Effector memory CD8-positive, alpha-beta T cell (primary cell): ENCODE measurements at regions not wholly inside any gene's neighbourhood (a gene's known extent, or its start where the extent isn't known, plus 50 kb on each side); places are given as distances from the start of the nearest gene placed in this dataset.

Source experiments
- ATAC-seq: fragments of 150-1000 bp; cut with Tn5 transposase; replicated peaks from 2 replicates; pipeline ENCODE4 v1.10.0; 2021; ENCODE audit warnings: mild to moderate bottlenecking, moderate library complexity
- DNase-seq, 3 experiments: peaks; one replicate each; pipeline ENCODE4 v3.0.0; 2021
- H3K27ac Mint-ChIP-seq, 2 donors: one replicate each; pipeline ENCODE4 v1.8.0; 2022; ENCODE audit warnings: mild to moderate bottlenecking in 2 of 2, mixed read lengths in 2 of 2, moderate library complexity in 2 of 2
- H3K27me3 Mint-ChIP-seq, 2 donors: one replicate each; pipeline ENCODE4 v1.8.0; 2022; ENCODE audit warnings: mixed read lengths in 2 of 2
- H3K36me3 Mint-ChIP-seq: one replicate; pipeline ENCODE4 v1.8.0; 2022; ENCODE audit warnings: mild to moderate bottlenecking, moderate library complexity, mixed read lengths; ENCODE audit not compliant: insufficient read depth
- H3K4me1 Mint-ChIP-seq, 2 donors: one replicate each; pipeline ENCODE4 v1.8.0; 2022; ENCODE audit warnings: low read depth in 2 of 2, mixed read lengths in 2 of 2
- H3K4me3 Mint-ChIP-seq, 2 donors: one replicate each; pipeline ENCODE4 v1.8.0; 2022; ENCODE audit warnings: mild to moderate bottlenecking in 2 of 2, mixed read lengths in 2 of 2, moderate library complexity in 2 of 2
- H3K9me3 Mint-ChIP-seq, 2 donors: one replicate each; pipeline ENCODE4 v1.8.0; 2022; ENCODE audit warnings: mixed read lengths in 2 of 2

DNA sequence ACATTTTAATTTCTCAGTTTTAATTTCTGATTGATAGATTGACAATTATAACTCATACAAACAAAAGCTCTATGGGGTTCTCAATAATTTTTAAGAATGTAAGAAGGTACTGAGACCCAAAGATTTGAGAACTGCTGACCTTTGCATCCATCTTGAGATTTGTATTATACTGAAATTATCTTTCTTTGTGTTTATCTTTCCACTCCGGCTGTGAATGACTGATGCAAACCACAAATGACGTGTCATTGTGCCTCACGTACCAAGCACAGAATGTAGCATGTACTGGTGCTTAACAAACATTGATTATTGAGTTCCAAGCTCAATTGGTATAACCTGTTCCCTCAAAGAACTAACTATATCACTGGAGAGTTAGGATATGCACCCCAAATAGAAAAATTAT is 152.1 kb upstream of the SMLR1 start:
- Mint-ChIP-seq H3K4me1 (peaks cover 4 to 9% of the 10 kb centered on the region in 2 donors), H3K27me3 (no peaks in the 10 kb centered on the region), H3K9me3 (no peaks in the 10 kb centered on the region), H3K4me3 (no peak overlapping the region), H3K36me3 (no peaks in the 10 kb centered on the region), H3K27ac (no peak overlapping the region)
- peak; percentile 49 for ATAC-seq
- DNase-seq, result no peak

DNA sequence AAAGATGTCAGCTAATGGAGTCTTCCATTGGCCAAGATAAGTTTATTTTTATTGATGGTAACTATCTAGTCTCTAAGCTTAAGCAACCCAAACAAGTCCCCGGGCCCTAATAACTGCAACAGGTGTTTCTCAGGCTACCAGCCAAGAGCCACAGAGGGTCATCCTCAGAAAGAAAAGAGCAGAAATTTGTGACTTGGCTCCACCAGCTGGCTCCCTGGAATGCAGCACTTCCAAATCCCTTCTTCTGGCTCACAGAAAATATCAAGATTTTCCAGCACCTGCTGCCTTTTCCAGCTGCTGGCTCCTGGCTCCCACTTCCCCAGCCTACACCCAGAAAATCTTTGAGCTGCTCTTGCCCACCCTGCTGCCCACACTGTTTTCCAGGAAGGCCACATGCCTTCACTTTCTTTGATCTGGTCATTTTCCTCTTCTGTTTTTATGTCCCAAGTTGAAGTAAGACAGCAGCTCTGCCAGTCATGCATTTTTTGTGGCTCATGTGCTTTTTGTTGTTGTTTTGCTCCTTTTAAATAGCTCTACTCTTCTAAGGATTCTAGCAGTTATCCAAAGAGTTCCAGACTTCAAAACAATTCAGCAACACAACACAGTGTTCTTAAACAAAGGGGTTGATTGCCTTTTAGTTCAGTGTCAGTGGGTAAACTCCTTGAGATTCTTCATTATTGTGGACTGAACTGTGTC is 151.0 kb upstream of the SMLR1 start:
- ATAC-seq (no peak), DNase-seq (no peak)
- Mint-ChIP-seq H3K4me3 (no peak overlapping the region), H3K27me3 (no peaks in the 10 kb centered on the region), H3K4me1 (peaks cover 4 to 9% of the 10 kb centered on the region in 2 donors), H3K9me3 (no peaks in the 10 kb centered on the region), H3K36me3 (no peaks in the 10 kb centered on the region), H3K27ac (no peak overlapping the region)

DNA sequence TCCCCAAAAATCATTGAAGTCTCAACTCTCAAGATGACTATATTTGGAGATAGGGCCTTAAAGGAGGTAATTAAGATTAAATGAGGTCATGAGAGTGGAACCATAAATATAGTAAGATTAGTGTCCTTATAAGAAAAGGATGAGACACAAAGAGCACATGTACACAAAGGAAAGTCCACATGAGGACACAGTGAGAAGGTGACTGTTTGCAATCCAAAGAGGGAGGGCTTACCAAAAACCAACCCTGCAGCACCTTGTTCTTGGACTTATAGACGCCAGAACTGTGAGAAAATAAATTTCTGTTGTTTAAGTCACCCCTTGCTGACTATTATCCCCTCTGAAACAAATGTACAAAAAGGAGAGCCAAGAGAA is 150.4 kb upstream of the SMLR1 start:
- H3K27ac Mint-ChIP-seq, result no peak overlapping the region
- DNase-seq (no peak), ATAC-seq (no peak)
- H3K9me3 Mint-ChIP-seq, result no peaks in the 10 kb centered on the region
- H3K4me3 Mint-ChIP-seq, result no peak overlapping the region
- H3K27me3 Mint-ChIP-seq, result no peaks in the 10 kb centered on the region
- H3K36me3 Mint-ChIP-seq, result no peaks in the 10 kb centered on the region
- H3K4me1 Mint-ChIP-seq, result peaks cover 4 to 9% of the 10 kb centered on the region in 2 donors

DNA sequence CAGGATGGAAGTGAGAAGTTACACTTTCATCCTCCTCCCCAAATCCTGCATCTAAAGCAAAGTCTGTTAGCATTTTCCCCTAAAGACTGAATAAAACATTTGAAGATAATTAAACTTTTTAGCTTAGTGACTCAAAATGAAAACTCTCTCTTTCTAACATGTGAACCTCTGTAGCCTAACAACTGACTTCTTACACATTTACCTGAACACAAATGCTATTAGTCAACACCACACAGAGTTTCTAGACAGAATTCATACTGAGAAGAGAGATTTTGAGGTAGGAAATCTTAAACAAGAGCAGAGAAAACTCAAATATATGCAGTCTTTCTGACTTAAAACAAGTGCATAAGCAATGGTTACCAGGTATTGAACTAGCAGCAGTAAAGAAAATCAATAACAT is 149.9 kb upstream of the SMLR1 start:
- Mint-ChIP-seq H3K36me3 (no peaks in the 10 kb centered on the region), H3K4me1 (peaks cover 4 to 9% of the 10 kb centered on the region in 2 donors), H3K27me3 (no peaks in the 10 kb centered on the region), H3K9me3 (no peaks in the 10 kb centered on the region), H3K27ac (no peak overlapping the region), H3K4me3 (no peak overlapping the region)
- ATAC-seq (no peak), DNase-seq (no peak)

DNA sequence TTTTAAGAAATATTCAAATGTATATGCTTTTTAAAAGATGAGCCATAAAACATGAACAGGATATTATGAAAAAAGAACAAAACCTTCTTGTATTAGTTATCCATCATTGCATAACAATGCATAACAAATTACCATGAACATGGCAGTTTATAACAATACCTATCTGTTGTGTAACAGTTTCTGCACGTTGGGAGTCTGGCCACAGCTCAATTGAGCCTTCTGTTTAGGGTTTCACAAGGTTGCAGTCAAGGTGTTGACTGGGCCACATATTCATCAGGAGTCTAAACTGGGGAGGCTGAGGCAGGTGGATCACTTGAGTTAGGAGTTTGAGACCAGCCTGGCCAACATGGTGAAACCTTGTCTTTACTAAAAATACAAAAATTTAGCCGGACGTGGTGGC is 149.4 kb upstream of the SMLR1 start:
- Mint-ChIP-seq H3K9me3 (no peaks in the 10 kb centered on the region), H3K27ac (no peak overlapping the region), H3K36me3 (no peaks in the 10 kb centered on the region), H3K4me3 (no peak overlapping the region), H3K27me3 (no peaks in the 10 kb centered on the region), H3K4me1 (peaks cover 4 to 9% of the 10 kb centered on the region in 2 donors)
- no peak for DNase-seq
- no peak for ATAC-seq

DNA sequence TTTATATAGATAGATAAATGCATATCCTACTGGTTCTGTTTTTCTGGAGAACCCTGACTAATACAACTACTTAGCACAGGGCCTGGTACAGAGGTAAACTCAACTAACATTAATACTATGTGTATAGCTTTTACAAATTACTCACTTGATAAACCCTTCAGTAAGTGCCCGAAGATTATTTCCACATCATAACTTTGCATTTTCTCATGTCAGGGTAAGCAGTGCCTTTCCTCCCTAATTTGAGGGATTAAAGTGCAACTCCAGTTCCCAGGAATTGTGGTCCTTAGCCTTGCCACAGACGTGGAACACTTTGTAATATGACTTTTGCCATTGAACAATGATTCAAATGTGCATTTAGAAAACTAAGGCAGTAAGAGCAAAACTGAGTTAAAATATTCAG is 147.5 kb upstream of the SMLR1 start:
- Mint-ChIP-seq H3K4me1 (peaks cover 4 to 9% of the 10 kb centered on the region in 2 donors), H3K9me3 (no peaks in the 10 kb centered on the region), H3K27ac (no peak overlapping the region), H3K27me3 (no peaks in the 10 kb centered on the region), H3K4me3 (no peak overlapping the region), H3K36me3 (no peaks in the 10 kb centered on the region)
- no peak for ATAC-seq
- no peak for DNase-seq

DNA sequence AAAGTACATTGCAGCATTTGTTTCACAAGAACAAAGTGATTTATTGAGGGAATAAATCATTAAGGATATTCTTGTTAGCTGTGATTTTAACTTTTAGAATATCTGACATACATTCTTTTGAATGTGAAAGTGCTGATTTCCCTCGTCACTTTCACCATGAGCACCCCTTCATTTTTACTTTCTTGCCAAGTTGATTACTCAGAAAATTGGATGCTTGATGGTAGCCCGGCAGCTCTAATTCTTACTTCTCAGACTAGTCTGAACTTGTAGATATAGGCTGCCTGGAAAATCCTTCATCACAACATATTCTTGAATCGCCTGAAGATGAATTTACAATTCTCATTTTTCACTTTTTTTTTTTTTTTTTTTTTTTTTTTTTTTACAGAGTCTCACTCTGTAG is 147.1 kb upstream of the SMLR1 start:
- no peak for DNase-seq
- Mint-ChIP-seq H3K36me3 (no peaks in the 10 kb centered on the region), H3K27me3 (no peaks in the 10 kb centered on the region), H3K4me3 (no peak overlapping the region), H3K9me3 (no peaks in the 10 kb centered on the region), H3K27ac (no peak overlapping the region), H3K4me1 (peaks cover 4 to 9% of the 10 kb centered on the region in 2 donors)
- ATAC-seq, result no peak

DNA sequence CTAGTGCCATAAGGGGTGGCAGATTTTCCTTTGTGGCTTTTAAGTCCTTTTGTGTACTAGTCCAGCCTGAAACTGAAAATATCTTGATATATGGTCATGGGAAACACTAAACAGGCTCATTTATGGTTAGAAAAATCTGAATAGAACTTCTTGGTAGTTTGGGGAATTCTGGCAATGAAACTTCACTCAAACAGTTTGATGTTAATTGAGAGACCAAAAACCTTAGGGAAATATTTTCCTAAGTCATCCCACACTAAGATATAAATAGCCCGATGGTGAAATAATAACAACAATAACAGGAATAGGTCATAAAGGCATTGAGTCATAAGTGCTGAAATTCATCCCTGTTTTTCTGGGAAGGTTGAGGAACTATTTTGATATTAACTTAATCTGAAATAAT is 146.2 kb upstream of the SMLR1 start:
- no peak overlapping the region for H3K4me3 Mint-ChIP-seq
- H3K36me3 Mint-ChIP-seq, result no peaks in the 10 kb centered on the region
- no peaks in the 10 kb centered on the region for H3K9me3 Mint-ChIP-seq
- no peak for ATAC-seq
- no peak overlapping the region for H3K27ac Mint-ChIP-seq
- no peak for DNase-seq
- peaks cover 4 to 9% of the 10 kb centered on the region in 2 donors for H3K4me1 Mint-ChIP-seq
- H3K27me3 Mint-ChIP-seq, result no peaks in the 10 kb centered on the region

DNA sequence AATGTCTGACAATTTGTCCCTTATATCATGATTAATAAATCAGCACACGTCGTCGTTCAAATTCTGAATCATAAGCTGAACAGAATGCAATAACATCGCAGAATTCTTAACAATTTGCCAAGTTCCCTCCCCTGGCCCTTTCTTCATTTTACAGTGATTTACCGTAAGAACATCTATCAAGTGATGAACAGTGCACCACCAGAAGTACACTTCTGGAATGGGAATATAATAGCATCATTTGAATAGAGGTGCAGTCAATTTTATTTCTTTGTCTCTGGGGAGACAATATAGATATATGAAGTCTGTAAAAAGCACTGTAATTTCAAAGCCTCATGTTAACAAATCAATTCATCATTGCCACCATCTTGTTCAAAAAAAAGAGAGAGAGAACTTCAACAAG is 145.1 kb upstream of the SMLR1 start:
- H3K27ac Mint-ChIP-seq, result no peak overlapping the region
- H3K9me3 Mint-ChIP-seq, result no peaks in the 10 kb centered on the region
- DNase-seq (no peak), ATAC-seq (no peak)
- H3K36me3 Mint-ChIP-seq, result no peaks in the 10 kb centered on the region
- H3K27me3 Mint-ChIP-seq, result no peaks in the 10 kb centered on the region
- H3K4me1 Mint-ChIP-seq, result no peaks in the 10 kb centered on the region
- H3K4me3 Mint-ChIP-seq, result no peak overlapping the region

DNA sequence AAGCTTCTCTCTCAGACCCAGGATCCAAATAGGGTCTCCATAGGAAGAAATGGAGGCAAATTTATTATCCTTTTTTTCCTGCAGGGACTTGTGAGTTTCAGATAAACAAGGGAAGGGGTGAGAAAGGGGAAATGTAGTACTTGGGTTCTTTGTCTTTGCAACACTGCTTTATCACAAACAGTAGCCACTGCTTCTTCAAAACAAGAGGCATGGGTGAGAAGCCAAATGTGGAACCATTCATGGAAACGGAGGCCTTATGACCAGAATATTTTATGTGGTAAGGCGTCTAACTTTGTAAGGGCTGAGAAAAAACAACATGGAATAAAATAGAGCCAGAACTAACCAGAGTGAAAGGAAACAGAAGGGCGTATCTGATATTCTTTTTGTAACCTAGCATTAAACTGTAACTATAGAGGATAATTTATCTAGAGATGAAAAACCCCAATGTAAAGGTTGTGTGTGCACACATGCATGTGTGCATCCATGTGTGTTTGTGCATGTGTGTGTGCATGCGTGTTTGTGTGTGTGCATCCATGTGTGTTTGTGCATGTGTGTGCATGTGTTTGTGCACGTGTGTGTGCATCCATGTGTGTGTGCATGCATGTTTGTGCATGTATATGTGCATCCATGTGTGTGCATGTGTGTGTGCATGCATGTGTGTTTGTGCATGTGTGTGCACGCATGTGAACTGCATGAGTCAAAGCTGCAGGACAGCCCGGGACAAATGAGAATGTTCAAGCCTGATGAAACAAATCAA is 143.3 kb upstream of the SMLR1 start:
- H3K4me1 Mint-ChIP-seq, result no peaks in the 10 kb centered on the region
- no peaks in the 10 kb centered on the region for H3K9me3 Mint-ChIP-seq
- ATAC-seq (no peak), DNase-seq (no peak)
- H3K27me3 Mint-ChIP-seq, result no peaks in the 10 kb centered on the region
- H3K4me3 Mint-ChIP-seq, result no peak overlapping the region
- H3K27ac Mint-ChIP-seq, result no peak overlapping the region
- H3K36me3 Mint-ChIP-seq, result no peaks in the 10 kb centered on the region

DNA sequence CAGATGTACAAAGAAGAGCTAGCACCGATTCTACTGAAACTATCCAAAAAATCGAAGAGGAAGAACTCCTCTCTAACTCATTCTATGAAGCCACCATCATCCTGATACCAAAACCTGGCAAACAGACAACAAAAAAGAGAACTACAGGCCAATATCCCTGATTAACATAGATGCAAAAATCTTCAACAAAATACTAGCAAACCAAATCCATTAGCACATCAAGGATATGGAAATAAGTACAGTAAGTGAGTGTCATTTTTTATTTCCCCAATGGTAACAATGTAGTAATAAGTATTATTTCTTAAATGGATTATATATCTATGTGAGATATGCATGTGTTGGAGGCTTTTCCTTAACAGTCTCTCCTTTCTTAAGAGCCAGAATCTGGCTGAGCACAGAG is 134.5 kb upstream of the SMLR1 start:
- H3K36me3 Mint-ChIP-seq, result no peaks in the 10 kb centered on the region
- H3K27me3 Mint-ChIP-seq, result no peaks in the 10 kb centered on the region
- ATAC-seq (no peak), DNase-seq (no peak)
- H3K27ac Mint-ChIP-seq, result no peak overlapping the region
- no peak overlapping the region for H3K4me3 Mint-ChIP-seq
- no peaks in the 10 kb centered on the region for H3K9me3 Mint-ChIP-seq
- H3K4me1 Mint-ChIP-seq, result peaks cover 6 to 7% of the 10 kb centered on the region in 2 donors

DNA sequence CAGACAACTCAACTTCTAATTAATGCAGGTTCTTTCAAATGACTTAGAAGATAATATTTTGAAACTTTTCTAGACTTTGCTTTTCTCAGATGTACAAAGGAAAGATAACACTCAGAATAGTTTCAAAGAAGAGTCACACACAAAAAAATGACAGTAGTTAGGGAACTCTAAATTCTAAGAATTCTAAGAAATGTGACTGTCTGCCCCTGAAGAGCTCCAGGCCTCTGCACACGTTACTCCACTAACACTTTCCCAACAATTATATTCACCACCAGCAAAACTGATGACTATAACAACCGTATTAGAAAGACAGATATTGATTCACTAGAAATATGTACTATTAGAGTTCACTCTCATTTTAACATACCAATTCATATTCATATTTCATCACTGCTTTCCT is 133.3 kb upstream of the SMLR1 start:
- Mint-ChIP-seq H3K4me1 (peaks cover 6 to 7% of the 10 kb centered on the region in 2 donors), H3K36me3 (no peaks in the 10 kb centered on the region), H3K27ac (no peak overlapping the region), H3K4me3 (no peak overlapping the region), H3K27me3 (no peaks in the 10 kb centered on the region), H3K9me3 (no peaks in the 10 kb centered on the region)
- DNase-seq (no peak), ATAC-seq (no peak)

DNA sequence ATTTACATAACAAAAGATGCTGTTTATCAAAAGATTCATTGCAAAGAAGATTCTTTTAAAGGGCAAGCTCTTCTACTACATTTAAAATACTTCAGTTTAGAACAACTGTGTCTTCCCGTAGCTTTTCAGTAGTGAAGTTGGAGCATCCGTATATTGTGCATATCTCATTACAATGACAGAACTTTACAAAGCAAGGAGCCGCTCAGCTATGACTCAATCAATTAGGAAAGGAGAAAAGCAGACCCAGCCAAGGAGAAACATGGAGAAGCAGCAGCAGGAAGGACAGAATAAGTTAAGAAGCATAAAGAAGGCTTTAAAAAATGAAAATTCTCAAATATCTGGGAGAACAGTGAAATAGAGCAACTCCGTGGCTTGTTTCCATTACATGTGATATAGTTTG is 132.6 kb upstream of the SMLR1 start:
- Mint-ChIP-seq H3K9me3 (no peaks in the 10 kb centered on the region), H3K27ac (no peak overlapping the region), H3K27me3 (no peaks in the 10 kb centered on the region), H3K4me1 (peaks cover 6 to 7% of the 10 kb centered on the region in 2 donors), H3K4me3 (no peak overlapping the region), H3K36me3 (no peaks in the 10 kb centered on the region)
- no peak for DNase-seq
- ATAC-seq, result no peak

DNA sequence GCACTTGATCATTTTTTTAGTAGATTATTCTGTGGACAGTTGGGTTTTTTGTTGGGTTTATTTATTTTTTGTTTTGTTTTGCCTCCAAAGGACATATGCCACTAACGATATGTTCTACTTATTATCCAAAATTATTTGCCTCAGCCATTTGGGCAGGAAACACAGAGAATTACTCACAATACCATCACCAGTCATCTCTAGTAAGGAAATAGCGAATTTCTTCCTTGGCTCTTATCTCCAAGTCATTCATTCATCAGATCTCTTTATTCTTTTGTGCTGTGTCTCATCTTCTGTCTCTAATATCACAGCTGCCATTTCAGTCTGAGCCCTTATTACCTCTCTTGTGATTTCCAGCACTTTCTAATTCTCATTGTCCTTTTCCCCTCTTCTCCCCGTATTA is 130.4 kb upstream of the SMLR1 start:
- Mint-ChIP-seq H3K36me3 (no peaks in the 10 kb centered on the region), H3K27me3 (no peaks in the 10 kb centered on the region), H3K9me3 (no peaks in the 10 kb centered on the region), H3K27ac (no peak overlapping the region), H3K4me1 (peaks cover 9 to 12% of the 10 kb centered on the region in 2 donors), H3K4me3 (no peak overlapping the region)
- no peak for ATAC-seq
- no peak for DNase-seq
